HS-27A (cell line): ENCODE measurements at regions not wholly inside any gene's neighbourhood (a gene's known extent, or its start where the extent isn't known, plus 50 kb on each side); places are given as distances from the start of the nearest gene placed in this dataset.

Experiments
- DNase-seq: peaks from one replicate; pipeline ENCODE4 v3.0.0-alpha.2; 2012; ENCODE audit warnings: low read depth, missing footprints

GRCh38 chr5:158644301-158644700 is 455.4 kb downstream of the EBF1 start:
- no peak for DNase-seq

- DNase-seq: no peak
Measured at GRCh38 chr5:158643840-158644239, 455.9 kb downstream of the EBF1 start.

GRCh38 chr5:158642879-158643278 is 456.8 kb downstream of the EBF1 start:
- no peak for DNase-seq

- DNase-seq: no peak
Measured at GRCh38 chr5:158641016-158641415, 458.7 kb downstream of the EBF1 start.

GRCh38 chr5:158640593-158640980 is 459.1 kb downstream of the EBF1 start:
- peak; percentile 35 for DNase-seq

- peak; percentile 15 for DNase-seq
Measured at GRCh38 chr5:158639881-158640592, 459.7 kb downstream of the EBF1 start.

- no peak for DNase-seq
Measured at GRCh38 chr5:158638396-158638795, 461.3 kb downstream of the EBF1 start.

- DNase-seq: no peak
Measured at GRCh38 chr5:158637039-158637438, 462.7 kb downstream of the EBF1 start.

- DNase-seq: no peak
Measured at GRCh38 chr5:158635565-158635964, 464.2 kb downstream of the EBF1 start.

GRCh38 chr5:158634714-158635113 is 465.0 kb downstream of the EBF1 start:
- DNase-seq: no peak

- no peak for DNase-seq
Measured at GRCh38 chr5:158629591-158630312, 470.0 kb downstream of the EBF1 start.

- no peak for DNase-seq
Measured at GRCh38 chr5:158626718-158627117, 473.0 kb downstream of the EBF1 start.

GRCh38 chr5:158623971-158624370 is 475.7 kb downstream of the EBF1 start:
- DNase-seq: no peak

GRCh38 chr5:158621391-158621790 is 478.3 kb downstream of the EBF1 start:
- DNase-seq: no peak

- no peak for DNase-seq
Measured at GRCh38 chr5:158619083-158619788, 480.5 kb downstream of the EBF1 start.

- no peak for DNase-seq
Measured at GRCh38 chr5:158618256-158618655, 481.5 kb downstream of the EBF1 start.

- DNase-seq: no peak
Measured at GRCh38 chr5:158616707-158617106, 483.0 kb downstream of the EBF1 start.

- no peak for DNase-seq
Measured at GRCh38 chr5:158614951-158615350, 484.8 kb downstream of the EBF1 start.

GRCh38 chr5:158611581-158611980 is 488.1 kb downstream of the EBF1 start:
- DNase-seq: no peak

GRCh38 chr5:158610051-158610415 is 489.7 kb downstream of the EBF1 start:
- DNase-seq: no peak

GRCh38 chr5:158609333-158610050 is 490.2 kb downstream of the EBF1 start:
- DNase-seq: no peak

GRCh38 chr5:158607088-158607487 is 492.6 kb downstream of the EBF1 start:
- no peak for DNase-seq
